ENCODE measurements at regions not wholly inside any gene's neighbourhood (a gene's known extent, or its start where the extent isn't known, plus 50 kb on each side); places are given as distances from the start of the nearest gene placed in this dataset.
"Not testable (repeated sequence)": the region's sequence is repeated elsewhere in the genome, so short reads cannot be mapped to it uniquely, and the experiment has no call there.

DNA sequence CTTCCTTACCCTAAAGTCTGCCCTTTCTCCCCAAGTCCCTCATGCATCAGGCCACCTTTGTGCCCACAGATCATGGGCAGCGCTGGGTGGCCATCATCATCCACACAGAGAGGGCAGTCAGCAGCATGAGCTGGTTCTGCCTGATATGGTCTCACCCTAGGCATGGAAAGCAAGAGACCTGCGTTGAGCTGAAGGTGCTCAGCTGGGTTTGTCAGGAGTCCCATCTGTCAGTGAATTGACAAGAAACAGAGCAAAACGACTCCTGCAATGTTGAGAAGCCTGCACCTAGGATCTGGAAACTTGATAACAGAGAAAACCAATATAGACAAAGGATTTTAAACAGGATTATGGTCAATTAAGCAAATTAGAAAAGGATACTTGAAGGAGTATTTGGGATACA lies 242.7 kb upstream of the PRSS1 start:
- no peaks in the 10 kb centered on the region for H4K20me1 ChIP-seq (ENCODE audit: insufficient read depth)
- DNase-seq = no peak

DNA sequence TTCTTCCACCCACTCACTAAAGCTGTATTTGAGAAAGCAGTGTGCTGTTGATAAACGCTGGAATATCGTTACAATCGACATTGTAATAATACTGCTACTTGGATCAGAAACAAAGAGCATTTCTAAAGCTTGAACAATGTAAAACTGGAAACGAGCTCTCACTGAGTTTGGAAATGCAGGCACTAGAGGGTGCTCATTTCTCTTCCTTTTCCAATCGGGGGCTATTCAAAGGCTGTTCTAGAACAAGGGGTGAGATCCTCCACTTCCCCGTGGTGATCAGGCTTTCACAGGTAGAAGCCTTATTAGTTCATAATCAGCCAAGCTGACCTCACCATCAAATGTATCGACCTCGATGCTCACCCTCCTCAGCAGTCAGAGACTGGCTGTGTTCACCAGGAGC lies 245.3 kb upstream of the PRSS1 start:
- H4K20me1 ChIP-seq (ENCODE audit: insufficient read depth); H3K36me3 ChIP-seq (ENCODE audit: low read depth); H3K79me2 ChIP-seq (ENCODE audit: low read depth); H3K4me2 ChIP-seq; intact Hi-C loops (cut with micrococcal nuclease; ENCODE audit: unreplicated experiment); BruUV-seq (replicated peaks); H3K27ac ChIP-seq; H3K9me2 ChIP-seq (ENCODE audit: insufficient read depth); H3K4me3 ChIP-seq; H3K9me3 ChIP-seq (ENCODE audit: insufficient read depth, low read depth); POLR2A ChIA-PET (ENCODE audit: unreplicated experiment); H2AFZ ChIP-seq; H3K27me3 ChIP-seq (ENCODE audit: insufficient read depth, low read depth); DNase-seq: not testable (repeated sequence)
- H3K4me1 ChIP-seq (replicated peaks; ENCODE audit: insufficient read depth) = peaks cover 41% of the 10 kb centered on the region
- 0 out of 2 replicates have a peak, but pooled peaks cover 13% of the 10 kb centered on the region for H3F3A ChIP-seq (ENCODE audit: insufficient read depth, low read depth)
- CTCF ChIA-PET = interaction anchor here (0.6 kb wide), 1 partner anchor 17 kb away, joined by 9 read pairs; no protein-coding TSS in a partner anchor

More for the DNA sequence above, 242.7 kb upstream of the PRSS1 start:
- H2AFZ ChIP-seq = no peak overlapping the region
- no peaks in the 10 kb centered on the region for H3K9me3 ChIP-seq (ENCODE audit: insufficient read depth, low read depth)
- H3K4me1 ChIP-seq (replicated peaks; ENCODE audit: insufficient read depth) = peaks cover 33% of the 10 kb centered on the region
- H3K27me3 ChIP-seq (ENCODE audit: insufficient read depth, low read depth) = no peaks in the 10 kb centered on the region
- H3K4me3 ChIP-seq = no peak overlapping the region
- CTCF ChIA-PET = interaction anchor here (0.6 to 2.1 kb wide), 4 partner anchors 10 to 24 kb away, joined by 3 to 20 read pairs (median 4); no protein-coding TSS in a partner anchor
- H3K27ac ChIP-seq = no peak overlapping the region
- no peaks in the 10 kb centered on the region for H3K36me3 ChIP-seq (ENCODE audit: low read depth)
- peak overlapping the region; percentile 17; the same call in 1 of the 2 replicates for H3K4me2 ChIP-seq
- TF ChIP-seq EZH2 (IDR thresholded peaks at IDR 0.05; ENCODE audit: low read depth) = no peak
- TF ChIP-seq, protein P1, sequence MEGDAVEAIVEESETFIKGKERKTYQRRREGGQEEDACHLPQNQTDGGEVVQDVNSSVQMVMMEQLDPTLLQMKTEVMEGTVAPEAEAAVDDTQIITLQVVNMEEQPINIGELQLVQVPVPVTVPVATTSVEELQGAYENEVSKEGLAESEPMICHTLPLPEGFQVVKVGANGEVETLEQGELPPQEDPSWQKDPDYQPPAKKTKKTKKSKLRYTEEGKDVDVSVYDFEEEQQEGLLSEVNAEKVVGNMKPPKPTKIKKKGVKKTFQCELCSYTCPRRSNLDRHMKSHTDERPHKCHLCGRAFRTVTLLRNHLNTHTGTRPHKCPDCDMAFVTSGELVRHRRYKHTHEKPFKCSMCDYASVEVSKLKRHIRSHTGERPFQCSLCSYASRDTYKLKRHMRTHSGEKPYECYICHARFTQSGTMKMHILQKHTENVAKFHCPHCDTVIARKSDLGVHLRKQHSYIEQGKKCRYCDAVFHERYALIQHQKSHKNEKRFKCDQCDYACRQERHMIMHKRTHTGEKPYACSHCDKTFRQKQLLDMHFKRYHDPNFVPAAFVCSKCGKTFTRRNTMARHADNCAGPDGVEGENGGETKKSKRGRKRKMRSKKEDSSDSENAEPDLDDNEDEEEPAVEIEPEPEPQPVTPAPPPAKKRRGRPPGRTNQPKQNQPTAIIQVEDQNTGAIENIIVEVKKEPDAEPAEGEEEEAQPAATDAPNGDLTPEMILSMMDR (conservative IDR thresholded peaks at IDR 0.05) = no peak
- intact Hi-C loops (cut with micrococcal nuclease; ENCODE audit: unreplicated experiment) = loop anchor here (5.0 kb wide), 1 partner anchor 404 kb away; no protein-coding TSS in a partner anchor
- POLR2A ChIA-PET (ENCODE audit: unreplicated experiment) = interaction anchor here (0.6 kb wide), 2 partner anchors 29 to 77 kb away, joined by 3 to 10 read pairs; no protein-coding TSS in a partner anchor
- no peaks in the 10 kb centered on the region for H3K79me2 ChIP-seq (ENCODE audit: low read depth)
- no TSS peak for BruUV-seq (replicated peaks)
- no peaks in the 10 kb centered on the region for H3K9me2 ChIP-seq (ENCODE audit: insufficient read depth)
- H3F3A ChIP-seq (ENCODE audit: insufficient read depth, low read depth) = 0 out of 2 replicates have a peak, but pooled peaks cover 15% of the 10 kb centered on the region

DNA sequence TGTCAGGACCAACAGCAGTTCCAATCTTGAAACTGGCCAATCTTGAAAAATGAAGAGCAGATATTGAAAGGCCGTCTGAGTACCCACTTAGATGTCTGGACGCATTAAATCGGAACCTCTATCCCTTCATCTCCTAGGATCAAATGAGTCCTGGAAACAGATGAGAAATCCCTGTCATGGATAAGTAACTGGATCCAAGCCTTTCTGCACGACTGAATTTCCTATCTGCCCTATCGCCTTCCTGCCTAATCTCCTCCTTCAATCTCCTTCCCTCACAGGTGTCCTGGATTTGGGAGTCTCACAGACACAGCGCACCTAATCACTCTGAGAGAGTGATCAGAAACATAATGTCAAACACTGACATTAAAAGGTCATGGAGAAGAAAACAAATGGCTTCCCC lies 245.2 kb upstream of the PRSS58 start:
- intact Hi-C loops (cut with micrococcal nuclease; ENCODE audit: unreplicated experiment) = no loop called here
- no peaks in the 10 kb centered on the region for H3K9me3 ChIP-seq (ENCODE audit: insufficient read depth, low read depth)
- no peaks in the 10 kb centered on the region for H3K27me3 ChIP-seq (ENCODE audit: insufficient read depth, low read depth)
- DNase-seq = no peak
- H3K36me3 ChIP-seq (ENCODE audit: low read depth) = no peaks in the 10 kb centered on the region
- 0 out of 2 replicates have a peak, but pooled peaks cover 9% of the 10 kb centered on the region for H3F3A ChIP-seq (ENCODE audit: insufficient read depth, low read depth)
- H3K79me2 ChIP-seq (ENCODE audit: low read depth) = no peaks in the 10 kb centered on the region
- H3K4me2 ChIP-seq = no peak overlapping the region
- H3K4me3 ChIP-seq = no peak overlapping the region
- ChIA-PET POLR2A (ENCODE audit: unreplicated experiment) (no interaction called here), CTCF (no interaction called here)
- no peak overlapping the region for H3K27ac ChIP-seq
- no peak overlapping the region for H2AFZ ChIP-seq
- peaks cover 43% of the 10 kb centered on the region for H3K4me1 ChIP-seq (replicated peaks; ENCODE audit: insufficient read depth)
- no peaks in the 10 kb centered on the region for H4K20me1 ChIP-seq (ENCODE audit: insufficient read depth)
- no peak for TF ChIP-seq EZH2 (IDR thresholded peaks at IDR 0.05; ENCODE audit: low read depth)
- TF ChIP-seq, protein P1 (conservative IDR thresholded peaks at IDR 0.05) = no peak
- no peaks in the 10 kb centered on the region for H3K9me2 ChIP-seq (ENCODE audit: insufficient read depth)
- BruUV-seq (replicated peaks) = no TSS peak

DNA sequence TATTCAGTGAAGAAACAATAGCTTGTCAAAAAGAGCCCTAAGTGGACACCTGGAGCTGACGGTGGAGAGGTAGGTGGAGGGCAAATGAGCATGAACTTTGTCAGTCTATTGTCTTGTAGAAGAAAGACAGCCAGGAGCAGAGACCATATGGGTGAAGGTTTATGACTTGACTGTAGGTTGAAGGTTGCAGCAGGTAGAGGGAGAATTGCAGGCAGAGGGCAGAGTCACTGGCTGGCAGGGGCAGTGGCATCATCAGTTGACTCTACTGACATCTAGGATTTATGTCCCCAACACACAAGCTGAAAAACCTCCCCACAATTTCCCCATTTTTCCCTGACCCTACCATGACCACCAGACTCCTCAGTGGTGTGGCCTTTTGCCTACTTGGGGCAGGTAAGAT lies 243.6 kb upstream of the PRSS58 start:
- Histone ChIP-seq H3K27ac (no peak overlapping the region), H3K9me2 (ENCODE audit: insufficient read depth) (no peaks in the 10 kb centered on the region), H3F3A (ENCODE audit: insufficient read depth, low read depth) (peaks cover 14% of the 10 kb centered on the region), H3K36me3 (ENCODE audit: low read depth) (no peaks in the 10 kb centered on the region), H3K4me3 (no peak overlapping the region), H3K9me3 (ENCODE audit: insufficient read depth, low read depth) (no peaks in the 10 kb centered on the region), H3K27me3 (ENCODE audit: insufficient read depth, low read depth) (no peaks in the 10 kb centered on the region), H3K79me2 (ENCODE audit: low read depth) (no peaks in the 10 kb centered on the region), H3K4me2 (0 out of 2 replicates have a peak overlapping the region, but pooled peaks have one; percentile 20), H3K4me1 (replicated peaks; ENCODE audit: insufficient read depth) (peaks cover 41% of the 10 kb centered on the region), H4K20me1 (ENCODE audit: insufficient read depth) (no peaks in the 10 kb centered on the region), H2AFZ (no peak overlapping the region)
- DNase-seq = no peak
- BruUV-seq (replicated peaks) = no TSS peak
- CTCF ChIA-PET = interaction anchor here (1.2 kb wide), 1 partner anchor 35 kb away, joined by 3 read pairs; no protein-coding TSS in a partner anchor
- intact Hi-C loops (cut with micrococcal nuclease; ENCODE audit: unreplicated experiment) = no loop called here
- POLR2A ChIA-PET (ENCODE audit: unreplicated experiment) = no interaction called here
- no peak for TF ChIP-seq EZH2 (IDR thresholded peaks at IDR 0.05; ENCODE audit: low read depth)
- TF ChIP-seq, protein P1 (conservative IDR thresholded peaks at IDR 0.05) = no peak

Measured in PC-9 (cell line).